ENCODE measurements at regions not wholly inside any gene's neighbourhood (a gene's known extent, or its start where the extent isn't known, plus 50 kb on each side); places are given as distances from the start of the nearest gene placed in this dataset.

- DNase-seq (ENCODE audit: low spot score): no peak
- H2AK5ac ChIP-seq (ENCODE audit: low read depth, low read length): no peak overlapping the region
- H3K4ac ChIP-seq (ENCODE audit: low read length): no peak overlapping the region
- H3K23ac ChIP-seq (ENCODE audit: low read depth, low read length, poor library complexity): no peak overlapping the region
- no peak overlapping the region for H3K18ac ChIP-seq (ENCODE audit: low read length)
- H3K4me1 ChIP-seq (ENCODE audit: control insufficient read depth in 2 of 2, insufficient read depth in 1 of 2, low read depth in 1 of 2, low read length in 2 of 2): no peaks in the 10 kb centered on the region
- no peak overlapping the region for H2BK5ac ChIP-seq (ENCODE audit: low read length)
- H4K8ac ChIP-seq (ENCODE audit: low read depth, low read length): no peak overlapping the region
- no peak overlapping the region for H3K4me2 ChIP-seq (ENCODE audit: insufficient read depth, low read length, poor library complexity, severe bottlenecking)
- no peak overlapping the region for H3K14ac ChIP-seq (ENCODE audit: low read length)
- H2AFZ ChIP-seq (ENCODE audit: low read length): no peak overlapping the region
- no peak overlapping the region for H4K91ac ChIP-seq (ENCODE audit: low read depth, low read length, poor library complexity)
- H3K9me3 ChIP-seq (replicated peaks in 1 of 2; ENCODE audit: control insufficient read depth in 2 of 2, insufficient read depth in 1 of 2, low read depth in 1 of 2, low read length in 2 of 2): no peaks in the 10 kb centered on the region
- no peak overlapping the region for H3K4me3 ChIP-seq (ENCODE audit: low read length in 2 of 2)
- H2BK15ac ChIP-seq (ENCODE audit: low read length): no peak overlapping the region
- H2BK12ac ChIP-seq (ENCODE audit: low read length): no peak overlapping the region
- no CpG with 5 or more reads among the region's 4 CpGs for WGBS, 2 donors (ENCODE audit: extremely low coverage in 2 of 2, insufficient read length in 2 of 2, insufficient replicate concordance in 1 of 2)
- no peaks in the 10 kb centered on the region for H3K36me3 ChIP-seq (replicated peaks in 1 of 2; ENCODE audit: control insufficient read depth in 2 of 2, insufficient read depth in 2 of 2, low read length in 2 of 2)
- no peaks in the 10 kb centered on the region for H3K27me3 ChIP-seq (ENCODE audit: control insufficient read depth in 3 of 3, insufficient read depth in 3 of 3, low read depth in 1 of 3, low read length in 3 of 3)
- H2BK120ac ChIP-seq (ENCODE audit: low read depth, low read length): no peak overlapping the region
- H3K27ac ChIP-seq (replicated peaks; ENCODE audit: low read length): no peak overlapping the region
- H3K79me1 ChIP-seq (ENCODE audit: low read depth, low read length): no peaks in the 10 kb centered on the region
- H3K9ac ChIP-seq (ENCODE audit: low read depth, low read length, poor library complexity): no peak overlapping the region
Measured at GRCh38 chr2:12890066-12890465, 173.3 kb downstream of the TRIB2 start.

- H3K9ac ChIP-seq (ENCODE audit: low read depth, low read length, poor library complexity): no peak overlapping the region
- H3K36me3 ChIP-seq (replicated peaks in 1 of 2; ENCODE audit: control insufficient read depth in 2 of 2, insufficient read depth in 2 of 2, low read length in 2 of 2): no peaks in the 10 kb centered on the region
- H3K4me2 ChIP-seq (ENCODE audit: insufficient read depth, low read length, poor library complexity, severe bottlenecking): no peak overlapping the region
- no peak overlapping the region for H3K18ac ChIP-seq (ENCODE audit: low read length)
- H3K4me1 ChIP-seq (ENCODE audit: control insufficient read depth in 2 of 2, insufficient read depth in 1 of 2, low read depth in 1 of 2, low read length in 2 of 2): no peaks in the 10 kb centered on the region
- H2AFZ ChIP-seq (ENCODE audit: low read length): no peak overlapping the region
- no peak overlapping the region for H2BK15ac ChIP-seq (ENCODE audit: low read length)
- H3K23ac ChIP-seq (ENCODE audit: low read depth, low read length, poor library complexity): no peak overlapping the region
- H3K27ac ChIP-seq (replicated peaks; ENCODE audit: low read length): no peak overlapping the region
- no peak for DNase-seq (ENCODE audit: low spot score)
- no peaks in the 10 kb centered on the region for H3K27me3 ChIP-seq (ENCODE audit: control insufficient read depth in 3 of 3, insufficient read depth in 3 of 3, low read depth in 1 of 3, low read length in 3 of 3)
- H2BK12ac ChIP-seq (ENCODE audit: low read length): no peak overlapping the region
- no peaks in the 10 kb centered on the region for H3K79me1 ChIP-seq (ENCODE audit: low read depth, low read length)
- no peak overlapping the region for H3K14ac ChIP-seq (ENCODE audit: low read length)
- no peaks in the 10 kb centered on the region for H3K9me3 ChIP-seq (replicated peaks in 1 of 2; ENCODE audit: control insufficient read depth in 2 of 2, insufficient read depth in 1 of 2, low read depth in 1 of 2, low read length in 2 of 2)
- no CpG with 5 or more reads among the region's 6 CpGs for WGBS, 2 donors (ENCODE audit: extremely low coverage in 2 of 2, insufficient read length in 2 of 2, insufficient replicate concordance in 1 of 2)
- no peak overlapping the region for H2BK5ac ChIP-seq (ENCODE audit: low read length)
- H4K8ac ChIP-seq (ENCODE audit: low read depth, low read length): no peak overlapping the region
- no peak overlapping the region for H3K4ac ChIP-seq (ENCODE audit: low read length)
- no peak overlapping the region for H2BK120ac ChIP-seq (ENCODE audit: low read depth, low read length)
- no peak overlapping the region for H4K91ac ChIP-seq (ENCODE audit: low read depth, low read length, poor library complexity)
- no peak overlapping the region for H2AK5ac ChIP-seq (ENCODE audit: low read depth, low read length)
- no peak overlapping the region for H3K4me3 ChIP-seq (ENCODE audit: low read length in 2 of 2)
Measured at GRCh38 chr2:12890481-12890991, 173.8 kb downstream of the TRIB2 start.

- no peaks in the 10 kb centered on the region for H3K4me1 ChIP-seq (ENCODE audit: control insufficient read depth in 2 of 2, insufficient read depth in 1 of 2, low read depth in 1 of 2, low read length in 2 of 2)
- H3K18ac ChIP-seq (ENCODE audit: low read length): no peak overlapping the region
- no peak overlapping the region for H2BK120ac ChIP-seq (ENCODE audit: low read depth, low read length)
- no peak overlapping the region for H3K4me3 ChIP-seq (ENCODE audit: low read length in 2 of 2)
- no peaks in the 10 kb centered on the region for H3K36me3 ChIP-seq (replicated peaks in 1 of 2; ENCODE audit: control insufficient read depth in 2 of 2, insufficient read depth in 2 of 2, low read length in 2 of 2)
- H4K91ac ChIP-seq (ENCODE audit: low read depth, low read length, poor library complexity): no peak overlapping the region
- no peak overlapping the region for H2BK12ac ChIP-seq (ENCODE audit: low read length)
- H3K4ac ChIP-seq (ENCODE audit: low read length): no peak overlapping the region
- H2BK15ac ChIP-seq (ENCODE audit: low read length): no peak overlapping the region
- H3K27me3 ChIP-seq (ENCODE audit: control insufficient read depth in 3 of 3, insufficient read depth in 3 of 3, low read depth in 1 of 3, low read length in 3 of 3): no peaks in the 10 kb centered on the region
- H3K9me3 ChIP-seq (replicated peaks in 1 of 2; ENCODE audit: control insufficient read depth in 2 of 2, insufficient read depth in 1 of 2, low read depth in 1 of 2, low read length in 2 of 2): no peaks in the 10 kb centered on the region
- no peak overlapping the region for H3K23ac ChIP-seq (ENCODE audit: low read depth, low read length, poor library complexity)
- no peak overlapping the region for H3K9ac ChIP-seq (ENCODE audit: low read depth, low read length, poor library complexity)
- DNase-seq (ENCODE audit: low spot score): no peak
- no peak overlapping the region for H3K4me2 ChIP-seq (ENCODE audit: insufficient read depth, low read length, poor library complexity, severe bottlenecking)
- no peak overlapping the region for H3K14ac ChIP-seq (ENCODE audit: low read length)
- H3K79me1 ChIP-seq (ENCODE audit: low read depth, low read length): no peaks in the 10 kb centered on the region
- H3K27ac ChIP-seq (replicated peaks; ENCODE audit: low read length): no peak overlapping the region
- no peak overlapping the region for H2AK5ac ChIP-seq (ENCODE audit: low read depth, low read length)
- H2AFZ ChIP-seq (ENCODE audit: low read length): no peak overlapping the region
- H4K8ac ChIP-seq (ENCODE audit: low read depth, low read length): no peak overlapping the region
- H2BK5ac ChIP-seq (ENCODE audit: low read length): no peak overlapping the region
- WGBS, 2 donors (ENCODE audit: extremely low coverage in 2 of 2, insufficient read length in 2 of 2, insufficient replicate concordance in 1 of 2): no CpG with 5 or more reads among the region's 2 CpGs
Measured at GRCh38 chr2:12895017-12895416, 178.3 kb downstream of the TRIB2 start.

- Histone ChIP-seq H3K14ac (ENCODE audit: low read length) (no peak overlapping the region), H3K23ac (ENCODE audit: low read depth, low read length, poor library complexity) (no peak overlapping the region), H3K4me2 (ENCODE audit: insufficient read depth, low read length, poor library complexity, severe bottlenecking) (no peak overlapping the region), H3K27me3 (ENCODE audit: control insufficient read depth in 3 of 3, insufficient read depth in 3 of 3, low read depth in 1 of 3, low read length in 3 of 3) (no peaks in the 10 kb centered on the region), H4K91ac (ENCODE audit: low read depth, low read length, poor library complexity) (no peak overlapping the region), H3K4ac (ENCODE audit: low read length) (no peak overlapping the region), H3K9me3 (replicated peaks in 1 of 2; ENCODE audit: control insufficient read depth in 2 of 2, insufficient read depth in 1 of 2, low read depth in 1 of 2, low read length in 2 of 2) (no peaks in the 10 kb centered on the region), H2AFZ (ENCODE audit: low read length) (no peak overlapping the region), H2BK12ac (ENCODE audit: low read length) (no peak overlapping the region), H3K27ac (replicated peaks; ENCODE audit: low read length) (no peak overlapping the region), H3K18ac (ENCODE audit: low read length) (no peak overlapping the region), H2BK120ac (ENCODE audit: low read depth, low read length) (no peak overlapping the region), H2BK15ac (ENCODE audit: low read length) (no peak overlapping the region), H3K4me1 (ENCODE audit: control insufficient read depth in 2 of 2, insufficient read depth in 1 of 2, low read depth in 1 of 2, low read length in 2 of 2) (no peaks in the 10 kb centered on the region), H3K36me3 (replicated peaks in 1 of 2; ENCODE audit: control insufficient read depth in 2 of 2, insufficient read depth in 2 of 2, low read length in 2 of 2) (no peaks in the 10 kb centered on the region), H2BK5ac (ENCODE audit: low read length) (no peak overlapping the region), H3K4me3 (ENCODE audit: low read length in 2 of 2) (no peak overlapping the region), H4K8ac (ENCODE audit: low read depth, low read length) (no peak overlapping the region), H2AK5ac (ENCODE audit: low read depth, low read length) (no peak overlapping the region), H3K79me1 (ENCODE audit: low read depth, low read length) (no peaks in the 10 kb centered on the region), H3K9ac (ENCODE audit: low read depth, low read length, poor library complexity) (no peak overlapping the region)
- no CpG with 5 or more reads among the region's 4 CpGs for WGBS, 2 donors (ENCODE audit: extremely low coverage in 2 of 2, insufficient read length in 2 of 2, insufficient replicate concordance in 1 of 2)
- DNase-seq (ENCODE audit: low spot score): no peak
Measured at GRCh38 chr2:12896318-12896982, 179.7 kb downstream of the TRIB2 start.

Measured in neuronal stem cell (in vitro differentiated cells).